ENCODE measurements at regions not wholly inside any gene's neighbourhood (a gene's known extent, or its start where the extent isn't known, plus 50 kb on each side); places are given as distances from the start of the nearest gene placed in this dataset.

- peak; percentile 24 for DNase-seq
Measured at GRCh38 chr6:21648475-21649050, 55.0 kb downstream of the SOX4 start.

GRCh38 chr6:21653323-21653722 is 59.8 kb downstream of the SOX4 start:
- no peak for DNase-seq

- no peak for DNase-seq
Measured at GRCh38 chr6:21653905-21654304, 60.4 kb downstream of the SOX4 start.

GRCh38 chr6:21654361-21654760 is 60.8 kb downstream of the SOX4 start:
- no peak for DNase-seq

GRCh38 chr6:21663966-21664313 is 70.4 kb downstream of the SOX4 start:
- no peak for DNase-seq

GRCh38 chr6:21664314-21665109 is 71.0 kb downstream of the SOX4 start:
- no peak for DNase-seq

- no peak for DNase-seq
Measured at GRCh38 chr6:21665110-21665391, 71.5 kb downstream of the SOX4 start.

- no peak for DNase-seq
Measured at GRCh38 chr6:21665392-21666200, 72.0 kb downstream of the SOX4 start.

GRCh38 chr6:21666201-21666691 is 72.7 kb downstream of the SOX4 start:
- DNase-seq: no peak

- no peak for DNase-seq
Measured at GRCh38 chr6:21666853-21667681, 73.5 kb downstream of the SOX4 start.

DNA sequence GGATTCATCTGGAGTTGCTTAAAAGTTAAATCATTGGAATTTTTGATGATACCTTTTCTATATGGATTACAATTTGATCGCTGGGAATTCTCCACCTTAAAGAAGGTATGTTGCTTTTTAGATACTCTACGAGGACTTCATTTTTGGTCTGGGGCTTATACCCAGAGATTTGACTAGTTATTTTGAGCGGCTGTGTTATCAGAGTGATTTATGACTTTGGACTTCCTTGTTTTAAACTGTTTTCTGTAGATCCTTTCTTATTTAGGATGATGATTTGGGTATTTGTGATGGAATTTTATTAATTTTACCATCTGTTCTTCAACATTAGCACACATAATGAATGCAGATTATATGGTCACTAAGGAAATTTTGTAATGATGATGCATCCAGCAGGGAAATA is 75.2 kb downstream of the SOX4 start:
- no peak for DNase-seq

DNA sequence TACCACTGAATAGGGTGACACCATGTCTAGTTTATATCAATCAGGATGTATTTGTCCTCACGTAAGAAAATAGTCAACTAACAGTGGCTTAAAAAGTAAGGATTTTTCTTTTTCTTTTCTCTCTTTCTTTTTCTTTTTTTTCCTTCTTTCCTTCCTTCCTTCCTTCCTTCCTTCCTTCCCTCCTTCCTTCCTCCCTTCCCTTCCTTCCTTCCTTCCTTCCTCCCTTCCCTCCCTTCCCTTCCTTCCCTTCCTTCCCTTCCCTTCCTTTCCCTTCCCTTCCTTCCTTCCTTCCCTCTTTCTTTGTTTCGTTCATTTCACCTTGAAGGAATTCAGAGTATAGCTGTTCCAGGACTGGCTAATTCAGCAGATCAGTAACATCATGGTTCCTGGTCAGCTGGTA is 83.2 kb downstream of the SOX4 start:
- DNase-seq: no peak

DNA sequence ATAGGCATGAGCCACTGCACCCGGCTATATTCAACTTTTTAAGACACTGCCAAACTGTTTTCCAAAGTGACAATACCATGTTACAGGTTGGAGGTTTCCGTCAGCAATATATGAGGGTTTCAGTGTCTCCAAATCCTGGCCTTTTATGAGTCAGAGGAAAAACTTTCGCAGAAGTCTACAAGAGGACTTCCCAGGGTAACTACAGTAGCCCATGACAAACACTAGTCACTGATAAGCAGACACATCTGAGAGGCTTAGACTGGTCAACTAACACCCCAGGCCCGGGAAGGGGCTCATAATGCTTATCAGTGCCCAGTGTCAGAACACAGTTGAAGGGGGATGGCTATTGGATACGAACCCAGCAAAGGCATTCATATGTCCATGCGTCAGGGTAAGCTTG is 85.4 kb downstream of the SOX4 start:
- DNase-seq: no peak

GRCh38 chr6:21679761-21680265 is 86.3 kb downstream of the SOX4 start:
- no peak for DNase-seq

DNA sequence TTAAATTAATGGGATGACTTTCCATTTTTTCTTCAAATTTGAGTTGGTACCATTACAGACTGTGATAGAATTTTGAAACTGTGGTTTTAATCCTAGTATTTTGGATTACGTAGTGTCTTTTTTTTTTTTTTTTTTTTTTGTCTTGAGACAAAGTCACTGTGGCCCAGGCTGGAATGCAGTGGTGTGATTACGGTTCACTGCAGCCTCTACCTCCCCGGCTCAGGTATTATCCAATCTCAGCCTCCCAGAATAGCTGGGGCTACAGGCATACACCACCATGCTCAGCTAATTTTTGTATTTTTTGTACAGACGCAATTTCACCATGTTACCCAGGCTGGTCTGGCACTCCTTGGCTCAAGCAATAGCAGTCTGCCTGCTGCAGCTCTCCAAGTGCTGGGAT is 87.1 kb downstream of the SOX4 start:
- DNase-seq: no peak

- no peak for DNase-seq
Measured at GRCh38 chr6:21690489-21690888, 96.9 kb downstream of the SOX4 start.

DNA sequence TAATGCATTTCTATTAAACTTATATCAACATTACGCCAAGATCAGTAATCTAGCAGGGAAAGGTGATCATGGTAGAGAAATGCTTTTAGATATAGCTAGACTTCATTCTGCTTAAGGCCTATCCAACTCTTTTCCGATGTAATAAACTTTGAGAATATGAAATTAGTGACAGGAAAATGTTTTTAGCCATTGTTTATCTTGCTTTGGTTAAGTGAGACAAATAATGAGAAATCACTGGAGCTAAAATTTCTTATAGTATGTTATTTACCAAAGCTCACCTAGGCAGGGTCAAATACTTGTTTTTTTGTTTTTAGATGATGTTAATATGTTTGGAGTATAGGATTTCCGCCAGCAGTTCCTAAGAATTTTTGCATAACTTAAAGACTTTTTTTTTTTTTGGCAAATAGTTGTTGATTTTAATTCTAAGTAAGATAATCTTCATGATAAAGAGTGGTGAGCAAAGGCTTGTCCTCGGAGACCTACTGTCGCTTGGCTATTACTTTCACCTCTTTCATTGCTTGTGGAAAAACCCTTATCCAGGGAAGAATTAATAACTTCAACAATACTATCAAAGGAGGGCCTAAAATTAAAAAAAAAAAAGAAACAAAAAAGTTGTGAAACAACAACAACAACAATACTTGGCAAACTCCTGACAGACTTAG is 98.3 kb downstream of the SOX4 start:
- DNase-seq: no peak

DNA sequence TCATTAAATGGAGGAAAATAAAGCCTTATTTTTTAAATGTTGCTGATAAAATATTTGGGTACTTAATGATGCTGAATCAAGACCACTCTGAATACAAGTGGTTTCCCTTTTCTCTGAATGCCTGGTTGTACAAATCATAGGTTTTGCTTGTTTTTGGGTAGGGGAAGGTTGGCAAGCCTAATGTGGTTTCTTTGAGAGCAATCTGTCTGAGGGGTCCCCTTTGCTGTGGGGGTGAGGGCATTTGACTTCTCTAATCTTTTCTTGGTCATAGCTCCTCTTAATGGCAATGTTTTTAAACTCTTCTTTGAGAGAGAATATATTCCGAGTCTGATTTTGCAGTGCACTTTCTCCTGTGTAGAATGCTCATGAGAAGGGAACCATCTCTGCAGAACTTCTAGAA is 99.2 kb downstream of the SOX4 start:
- no peak for DNase-seq

- DNase-seq: no peak
Measured at GRCh38 chr6:21694168-21694567, 100.6 kb downstream of the SOX4 start.

GRCh38 chr6:21707524-21708319 is 114.2 kb downstream of the SOX4 start:
- DNase-seq: no peak

- DNase-seq: no peak
Measured at GRCh38 chr6:21708320-21708580, 114.7 kb downstream of the SOX4 start.

DNA sequence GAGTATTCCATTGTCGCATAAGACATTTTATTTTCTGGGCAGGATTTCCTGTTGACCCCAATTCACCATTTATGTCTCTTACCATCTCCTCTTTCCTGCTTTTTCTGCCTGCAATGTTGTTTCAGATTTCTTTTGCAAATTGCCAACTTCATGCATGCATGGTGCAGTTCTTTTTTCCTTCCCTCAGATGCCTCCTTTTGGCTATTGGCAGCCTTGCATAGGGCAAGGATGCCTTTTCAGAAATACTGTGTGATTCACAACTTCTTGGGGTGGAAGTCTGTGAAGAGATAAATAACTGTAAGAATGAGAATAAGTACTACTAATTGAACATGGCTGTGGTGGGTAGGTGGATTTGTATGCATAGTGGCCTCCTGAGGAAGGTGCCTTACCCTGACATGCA is 116.7 kb downstream of the SOX4 start:
- no peak for DNase-seq
